IPS DF 4.7 (cell line): ENCODE measurements at regions not wholly inside any gene's neighbourhood (a gene's known extent, or its start where the extent isn't known, plus 50 kb on each side); places are given as distances from the start of the nearest gene placed in this dataset.
"Not testable (repeated sequence)": the region's sequence is repeated elsewhere in the genome, so short reads cannot be mapped to it uniquely, and the experiment has no call there.

Source experiments
- DNase-seq: peaks from one replicate; pipeline ENCODE4 v3.0.0-alpha.2; 2013; ENCODE audit warnings: low spot score; ENCODE audit errors: extremely low read depth

- DNase-seq, result no peak
Observed at GRCh38 chr6:8940356-8940755, 505.0 kb upstream of the SLC35B3 start.

GRCh38 chr6:8939615-8940014 lies 504.3 kb upstream of the SLC35B3 start:
- no peak for DNase-seq

GRCh38 chr6:8934318-8934717 lies 499.0 kb upstream of the SLC35B3 start:
- no peak for DNase-seq

GRCh38 chr6:8930009-8930408 lies 494.7 kb upstream of the SLC35B3 start:
- DNase-seq, result no peak

- not testable (repeated sequence) for DNase-seq
Observed at GRCh38 chr6:8920244-8920643, 484.9 kb upstream of the SLC35B3 start.

- DNase-seq, result no peak
Observed at GRCh38 chr6:8918196-8918595, 482.9 kb upstream of the SLC35B3 start.

GRCh38 chr6:8914700-8915099 lies 479.4 kb upstream of the SLC35B3 start:
- no peak for DNase-seq

- DNase-seq, result no peak
Observed at GRCh38 chr6:8908638-8909037, 473.3 kb upstream of the SLC35B3 start.

GRCh38 chr6:8906699-8907098 lies 471.4 kb upstream of the SLC35B3 start:
- no peak for DNase-seq

GRCh38 chr6:8905757-8906156 lies 470.4 kb upstream of the SLC35B3 start:
- no peak for DNase-seq

- peak; percentile 28 for DNase-seq
Observed at GRCh38 chr6:8904754-8905153, 469.4 kb upstream of the SLC35B3 start.

GRCh38 chr6:8900056-8900455 lies 464.7 kb upstream of the SLC35B3 start:
- no peak for DNase-seq

- DNase-seq, result no peak
Observed at GRCh38 chr6:8889514-8889913, 454.2 kb upstream of the SLC35B3 start.

GRCh38 chr6:8888468-8888867 lies 453.1 kb upstream of the SLC35B3 start:
- DNase-seq, result no peak

- DNase-seq, result no peak
Observed at GRCh38 chr6:8881663-8882062, 446.3 kb upstream of the SLC35B3 start.

- DNase-seq, result no peak
Observed at GRCh38 chr6:8879334-8879733, 444.0 kb upstream of the SLC35B3 start.

- DNase-seq, result no peak
Observed at GRCh38 chr6:8875986-8876385, 440.6 kb upstream of the SLC35B3 start.

- no peak for DNase-seq
Observed at GRCh38 chr6:8872589-8872988, 437.2 kb upstream of the SLC35B3 start.

- no peak for DNase-seq
Observed at GRCh38 chr6:8865451-8865850, 430.1 kb upstream of the SLC35B3 start.

GRCh38 chr6:8860671-8861070 lies 425.3 kb upstream of the SLC35B3 start:
- DNase-seq, result no peak

GRCh38 chr6:8859501-8859900 lies 424.2 kb upstream of the SLC35B3 start:
- DNase-seq, result no peak

GRCh38 chr6:8858854-8859331 lies 423.5 kb upstream of the SLC35B3 start:
- DNase-seq, result no peak

GRCh38 chr6:8857160-8857559 lies 421.8 kb upstream of the SLC35B3 start:
- DNase-seq, result no peak

- DNase-seq, result no peak
Observed at GRCh38 chr6:8855411-8855810, 420.1 kb upstream of the SLC35B3 start.
